Left kidney (tissue), 1 donor: ENCODE measurements at regions not wholly inside any gene's neighbourhood (a gene's known extent, or its start where the extent isn't known, plus 50 kb on each side); places are given as distances from the start of the nearest gene placed in this dataset.

Source experiments
- DNase-seq: peaks from one replicate; pipeline ENCODE4 v3.0.0-alpha.2; 2013

DNA sequence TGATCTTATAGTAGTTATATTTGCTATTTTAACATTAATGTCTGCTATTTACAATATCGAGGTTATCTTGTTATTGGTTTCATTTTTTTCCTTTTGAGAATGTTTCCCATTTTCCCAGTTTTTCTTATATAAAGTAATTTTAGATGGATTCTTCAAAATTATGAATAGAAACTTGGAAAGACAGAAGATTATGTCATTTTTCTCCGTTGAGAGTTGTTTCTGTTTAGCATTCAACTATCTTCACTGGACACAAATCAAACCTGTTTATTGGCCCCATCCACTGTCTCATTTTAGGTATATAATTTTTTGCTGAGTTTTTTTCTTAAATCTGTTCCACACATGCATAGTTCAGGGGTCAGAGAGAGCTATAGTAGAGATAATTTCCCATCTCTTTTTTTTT, 1430.9 kb upstream of the MIR17HG start:
- DNase-seq, result no peak

DNA sequence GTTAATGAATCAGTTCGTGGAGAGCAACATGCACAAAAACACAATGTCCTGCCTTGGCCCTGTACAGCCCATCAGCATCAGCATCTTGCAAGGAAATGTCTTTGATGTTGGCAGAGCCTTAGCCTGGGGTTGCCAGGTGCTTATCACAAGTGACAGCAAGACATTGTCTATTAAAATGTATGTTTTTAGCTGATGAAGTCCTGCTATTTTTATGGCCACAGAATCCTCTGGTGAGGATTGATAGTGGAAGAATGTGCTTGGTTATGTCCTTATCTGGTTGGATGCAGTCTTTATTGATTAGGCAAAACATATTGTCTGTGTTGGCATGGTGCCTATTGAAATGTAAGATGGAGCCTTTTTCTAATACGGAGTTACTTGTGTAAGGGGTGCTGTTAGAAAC, 1427.0 kb upstream of the MIR17HG start:
- no peak for DNase-seq

- no peak for DNase-seq
These were observed 1424.4 kb upstream of the MIR17HG start for GRCh38 chr13:89923052-89923451.

DNA sequence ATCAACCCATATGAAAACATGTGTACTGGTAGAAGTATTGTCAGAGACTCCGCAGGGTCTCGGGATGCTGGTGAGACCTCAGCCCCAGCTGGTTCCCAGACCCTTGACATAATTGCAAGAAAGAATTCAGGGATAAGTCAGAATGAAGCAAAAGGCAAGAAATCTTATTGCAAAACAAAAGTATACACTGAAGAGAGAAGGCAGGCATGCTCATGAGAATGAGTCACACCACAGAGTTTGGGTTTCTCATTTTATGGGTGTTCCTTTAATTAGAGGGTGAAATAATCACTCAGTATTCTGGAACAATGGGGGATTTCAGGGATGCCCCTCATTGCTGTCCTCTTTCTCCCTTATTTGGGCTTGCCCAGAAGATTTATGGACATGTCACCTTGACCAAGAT, 1423.8 kb upstream of the MIR17HG start:
- no peak for DNase-seq

GRCh38 chr13:89925107-89925506, 1422.4 kb upstream of the MIR17HG start:
- DNase-seq, result peak; percentile 2

- peak; percentile 3 for DNase-seq
These were observed 1416.6 kb upstream of the MIR17HG start for GRCh38 chr13:89930861-89931260.

GRCh38 chr13:89932902-89933301, 1414.6 kb upstream of the MIR17HG start:
- no peak for DNase-seq

DNA sequence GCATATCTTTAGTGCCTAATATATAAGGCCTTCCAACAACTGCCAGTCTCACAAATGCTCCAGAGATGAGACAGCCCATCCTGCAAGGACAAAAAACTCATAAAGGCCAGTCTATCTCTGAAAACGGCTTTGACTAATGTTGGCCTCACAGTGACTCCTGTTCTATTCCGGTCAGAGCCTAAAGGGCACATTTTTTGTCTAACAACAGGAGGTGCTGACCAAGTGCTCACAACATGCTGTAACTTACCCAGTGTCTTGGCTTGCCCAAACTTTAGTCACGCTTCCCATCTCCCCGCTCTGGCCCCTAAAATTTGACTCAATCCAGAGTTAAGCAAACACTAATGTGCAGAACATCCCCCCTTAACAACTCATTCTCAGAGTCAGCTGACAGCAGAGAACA, 1411.2 kb upstream of the MIR17HG start:
- DNase-seq, result no peak

- DNase-seq, result no peak
These were observed 1410.1 kb upstream of the MIR17HG start for GRCh38 chr13:89937420-89937819.

- no peak for DNase-seq
These were observed 1407.1 kb upstream of the MIR17HG start for GRCh38 chr13:89940383-89940782.

GRCh38 chr13:89943139-89943538, 1404.3 kb upstream of the MIR17HG start:
- DNase-seq, result no peak

- no peak for DNase-seq
These were observed 1397.3 kb upstream of the MIR17HG start for GRCh38 chr13:89950225-89950624.

- no peak for DNase-seq
These were observed 1396.1 kb upstream of the MIR17HG start for GRCh38 chr13:89951341-89951740.

- no peak for DNase-seq
These were observed 1393.9 kb upstream of the MIR17HG start for GRCh38 chr13:89953581-89953980.

- DNase-seq, result no peak
These were observed 1391.7 kb upstream of the MIR17HG start for GRCh38 chr13:89955773-89956172.

DNA sequence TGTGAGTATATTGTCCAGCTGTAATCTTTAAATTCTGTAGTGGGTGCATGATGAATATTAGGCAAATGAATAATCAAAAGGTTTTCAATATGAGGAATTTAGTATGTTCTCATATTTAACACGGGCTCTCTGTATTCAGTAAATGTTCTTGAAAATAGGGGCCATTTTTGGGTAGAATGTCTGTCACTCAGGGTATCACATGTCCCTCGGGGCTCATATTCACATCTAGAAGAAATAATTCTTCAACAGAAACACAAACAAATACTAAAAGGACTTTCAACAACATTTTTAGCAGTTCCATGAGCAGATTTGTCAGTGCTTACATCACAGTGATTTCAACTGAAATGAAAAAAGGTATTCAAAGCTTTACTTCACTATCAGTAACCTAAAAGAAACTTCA, 1388.4 kb upstream of the MIR17HG start:
- no peak for DNase-seq

GRCh38 chr13:89965252-89965651, 1382.2 kb upstream of the MIR17HG start:
- no peak for DNase-seq

DNA sequence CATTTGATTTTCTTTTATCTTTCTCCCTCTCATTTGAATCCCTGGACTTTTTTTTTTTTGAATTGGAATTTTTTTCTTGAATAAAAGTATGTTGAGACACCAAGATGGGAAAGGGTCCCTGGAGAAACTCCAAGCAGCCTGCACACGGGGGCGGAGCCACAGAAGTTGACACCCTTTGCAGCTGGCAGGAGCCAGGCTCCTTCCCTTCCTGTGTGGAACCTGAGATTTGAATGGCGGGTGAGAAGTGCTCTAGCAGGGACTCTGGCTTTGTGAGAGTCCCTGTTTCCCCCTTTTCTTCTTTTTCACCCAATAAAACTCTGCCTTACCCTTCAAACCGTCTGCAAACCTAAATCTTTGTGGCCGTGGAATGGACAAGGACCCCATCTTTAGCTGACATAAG, 1381.0 kb upstream of the MIR17HG start:
- no peak for DNase-seq

DNA sequence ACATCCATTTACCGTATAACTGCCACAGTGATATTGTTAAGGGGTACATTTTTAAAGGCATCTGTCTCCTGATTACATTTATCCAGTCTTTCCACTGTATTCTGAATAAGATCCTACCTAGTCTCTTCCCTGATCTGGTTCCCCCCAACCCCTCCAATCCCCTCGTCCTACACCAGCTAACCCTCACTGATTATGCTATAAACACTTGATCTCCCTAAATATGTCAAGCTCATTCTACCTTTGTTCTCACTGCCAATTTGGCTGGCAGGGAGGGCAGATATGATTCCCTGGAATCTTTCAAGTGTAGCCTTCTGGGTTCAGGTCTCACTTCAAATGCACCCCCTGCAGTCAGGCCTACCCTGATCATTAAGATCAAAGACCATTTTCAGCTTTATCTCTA, 1379.8 kb upstream of the MIR17HG start:
- no peak for DNase-seq

GRCh38 chr13:89968470-89968869, 1379.0 kb upstream of the MIR17HG start:
- no peak for DNase-seq

DNA sequence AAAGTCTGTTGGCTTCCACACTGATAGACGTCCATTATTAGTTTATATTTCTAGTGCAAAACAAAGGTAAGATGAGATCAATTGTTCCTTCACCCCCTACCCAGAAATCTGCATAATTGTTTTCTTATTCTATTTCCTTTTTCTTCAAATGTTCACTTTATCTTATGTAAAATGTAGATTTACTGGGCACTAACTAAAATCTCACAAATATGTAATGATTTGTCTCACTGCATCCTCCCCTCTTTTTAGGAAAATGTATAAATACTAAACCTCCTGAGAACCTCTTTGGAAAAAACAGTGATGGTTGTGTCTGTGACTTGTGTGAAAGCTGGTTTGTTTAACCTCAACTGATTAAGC, 1377.2 kb upstream of the MIR17HG start:
- DNase-seq, result no peak

DNA sequence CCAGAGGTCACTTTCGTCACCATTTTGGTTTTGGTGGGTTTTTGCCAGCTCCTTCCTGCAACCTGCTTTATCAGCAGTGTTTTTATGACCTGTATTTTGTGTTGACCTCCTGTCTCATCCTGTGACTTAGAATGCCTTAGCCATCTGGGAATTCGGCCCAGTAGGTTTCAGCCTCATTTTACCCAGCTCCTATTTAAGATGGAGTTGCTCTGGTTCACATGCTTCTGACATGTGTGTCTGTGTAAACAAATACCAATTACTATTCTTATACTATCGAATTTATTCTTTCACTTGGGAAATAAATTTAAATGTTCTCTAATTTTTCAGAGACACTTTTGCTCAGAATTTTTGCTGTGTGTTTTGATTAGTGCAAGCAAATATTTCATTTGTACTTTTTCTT, 1370.3 kb upstream of the MIR17HG start:
- no peak for DNase-seq

- no peak for DNase-seq
These were observed 1366.6 kb upstream of the MIR17HG start for GRCh38 chr13:89980896-89981295.

DNA sequence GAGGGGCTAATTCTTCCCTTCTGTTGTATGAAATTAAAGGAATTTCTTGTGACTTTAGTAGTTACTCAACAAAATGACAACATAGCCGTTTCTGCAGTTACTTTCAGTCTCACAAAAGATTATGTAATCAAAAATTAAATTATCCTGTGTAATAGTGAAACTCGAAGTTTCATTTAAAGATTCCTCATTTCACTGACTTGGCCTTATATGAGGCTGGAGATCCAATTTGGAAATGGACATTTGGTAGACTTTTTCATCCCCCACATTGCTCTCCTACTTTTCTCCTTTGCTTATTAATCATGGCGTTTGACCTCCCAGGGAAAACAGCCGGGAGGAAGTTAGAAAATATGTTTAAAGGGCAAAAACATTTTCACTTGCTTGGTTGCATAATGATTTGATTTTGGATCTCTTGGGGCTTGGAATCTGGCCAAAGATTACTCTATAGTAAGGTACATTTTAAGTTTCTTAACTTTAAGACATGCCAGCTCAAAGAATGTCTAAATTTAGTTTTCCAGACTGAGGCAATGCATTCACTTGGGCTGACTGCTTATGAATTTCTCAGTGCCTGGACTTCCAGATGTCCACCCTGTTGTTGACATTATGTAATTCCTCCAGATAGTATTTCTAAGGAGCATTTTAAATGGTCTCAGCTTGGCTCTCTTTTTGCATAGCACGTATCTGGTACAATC, 1364.9 kb upstream of the MIR17HG start:
- DNase-seq, result no peak

DNA sequence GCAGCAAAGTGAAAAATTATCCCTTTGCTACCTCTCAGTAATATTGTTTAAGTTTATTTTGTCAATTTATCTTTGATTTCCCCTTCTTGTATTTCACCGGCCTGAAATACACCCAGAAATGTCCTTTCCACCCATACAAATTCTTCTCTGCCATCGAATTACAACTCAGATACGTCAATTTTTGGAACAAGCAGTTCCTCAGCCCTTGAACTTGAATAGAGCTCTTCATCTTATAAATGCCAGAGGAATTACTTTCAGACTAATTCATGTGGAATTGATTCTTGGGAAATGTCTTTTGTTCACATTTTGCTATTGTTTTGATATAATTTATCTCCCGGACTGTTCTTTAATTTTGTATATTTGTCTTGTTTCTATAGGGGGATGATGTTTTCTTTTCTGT, 1359.3 kb upstream of the MIR17HG start:
- DNase-seq, result no peak
